Psoas muscle (tissue), 7 donors: ENCODE measurements at regions not wholly inside any gene's neighbourhood (a gene's known extent, or its start where the extent isn't known, plus 50 kb on each side); places are given as distances from the start of the nearest gene placed in this dataset.

Source experiments
- ATAC-seq, 4 donors: fragments of 200-7000 bp; cut with Tn5 transposase; one replicate each; pipeline ENCODE4 v1.9.1; 2020; ENCODE audit warnings: moderate library complexity in 3 of 4, mild to moderate bottlenecking in 2 of 4
- DNase-seq, 2 donors: peaks; one replicate each; pipeline ENCODE4 v3.0.0-alpha.2; 2020
- H3K27ac ChIP-seq: fragments of 200-600 bp; one replicate; pipeline ENCODE4 v1.8.0; 2022
- H3K27me3 ChIP-seq, 3 donors: fragments of 200-600 bp in 1 of 3; one replicate each; pipeline versions ENCODE4 v1.6.1 to v1.8.0; 2013 to 2022; ENCODE audit warnings: low read length in 2 of 3, mild to moderate bottlenecking in 2 of 3, moderate library complexity in 1 of 3; ENCODE audit not compliant: insufficient read depth in 3 of 3
- H3K36me3 ChIP-seq, 2 donors: fragments of 200-600 bp in 1 of 2; one replicate each; pipeline versions ENCODE4 v1.6.1 to v1.8.0; 2013 to 2022; ENCODE audit warnings: low read depth in 1 of 2, mild to moderate bottlenecking in 1 of 2, moderate library complexity in 1 of 2; ENCODE audit not compliant: insufficient read depth in 1 of 2
- H3K4me1 ChIP-seq: fragments of 200-600 bp; one replicate; pipeline ENCODE4 v1.8.0; 2022
- H3K4me3 ChIP-seq: fragments of 200-600 bp; one replicate; pipeline ENCODE4 v1.8.0; 2022; ENCODE audit warnings: mild to moderate bottlenecking
- H3K9me3 ChIP-seq: fragments of 200-600 bp; one replicate; pipeline ENCODE4 v1.8.0; 2022
- CTCF ChIP-seq: fragments of 200-600 bp; IDR thresholded peaks from one replicate; pipeline ENCODE4 v1.8.0; 2022; ENCODE audit warnings: antibody characterized with exemption
- WGBS, 3 donors: extraction: QIAGEN DNeasy Blood & Tissue Kit; methylation state at CpG; one replicate each; pipeline versions ENCODE4 v1.1.6 to v1.1.7; 2013; 5-methylcytosine and 5-hydroxymethylcytosine counted together
- intact Hi-C, 2 donors: fragments of 100-400 bp; cut with DNase I; formaldehyde crosslinking; loops; one replicate each; pipeline versions ENCODE4 v1.11.0 to v1.14.2; 2022
- donor health status: healthy with polysubstance abuse.
- donor health status: DM: no; HTN: no; CAD: no; lungs with moderate emphysema.
- donor health status: Bipolar disorder and iron deficiency.
- donor health status: healthy.
- donor health status: DM: yes; HTN: yes; CAD: no.
- donor health status: DM: no; HTN: no; CAD: no.
- donor health status: DM: yes; HTN: yes; CAD: no.

DNA sequence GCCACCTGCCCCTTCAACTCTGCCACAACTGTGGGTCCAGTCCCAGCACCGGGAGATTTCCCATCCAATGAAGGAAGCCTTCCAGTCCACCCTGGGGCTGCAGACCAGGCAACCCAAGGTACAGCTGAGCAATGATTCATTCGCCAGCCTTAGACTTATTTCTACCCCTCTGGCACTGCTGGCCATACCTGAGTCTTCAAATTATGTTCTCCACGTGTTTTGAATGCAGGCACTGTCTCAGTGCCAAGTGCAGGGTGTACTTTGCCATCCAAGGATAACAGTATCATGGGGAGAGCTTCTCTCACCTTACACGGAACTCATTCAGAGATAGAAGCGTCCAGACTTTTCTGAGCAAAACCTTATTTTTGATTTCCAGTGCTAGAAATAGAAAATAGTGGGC lies 175.6 kb downstream of the ZFP64 start:
- Histone ChIP-seq H3K9me3 (peaks cover 10% of the 10 kb centered on the region), H3K4me1 (no peaks in the 10 kb centered on the region), H3K27me3 (no peaks in the 10 kb centered on the region), H3K36me3 (no peaks in the 10 kb centered on the region), H3K27ac (no peak overlapping the region), H3K4me3 (no peak overlapping the region)
- ATAC-seq (no peak), DNase-seq (no peak)
- 72 to 82% (median 78%) methylated on average over 5 of the region's 5 CpGs for WGBS, 3 donors
- TF ChIP-seq CTCF: no peak
- intact Hi-C loops: no loop called here

- Histone ChIP-seq H3K27ac (no peak overlapping the region), H3K36me3 (no peaks in the 10 kb centered on the region), H3K4me1 (no peaks in the 10 kb centered on the region), H3K4me3 (no peak overlapping the region), H3K9me3 (peaks cover 18% of the 10 kb centered on the region), H3K27me3 (no peaks in the 10 kb centered on the region)
- no peak for TF ChIP-seq CTCF
- ATAC-seq: no peak
- intact Hi-C loops: no loop called here
- no peak for DNase-seq
- whole genome bisulfite sequencing, 3 donors: 61 to 67% (median 66%) methylated on average over 5 of the region's 5 CpGs
Measured at GRCh38 chr20:52015155-52015554, 176.4 kb downstream of the ZFP64 start.

DNA sequence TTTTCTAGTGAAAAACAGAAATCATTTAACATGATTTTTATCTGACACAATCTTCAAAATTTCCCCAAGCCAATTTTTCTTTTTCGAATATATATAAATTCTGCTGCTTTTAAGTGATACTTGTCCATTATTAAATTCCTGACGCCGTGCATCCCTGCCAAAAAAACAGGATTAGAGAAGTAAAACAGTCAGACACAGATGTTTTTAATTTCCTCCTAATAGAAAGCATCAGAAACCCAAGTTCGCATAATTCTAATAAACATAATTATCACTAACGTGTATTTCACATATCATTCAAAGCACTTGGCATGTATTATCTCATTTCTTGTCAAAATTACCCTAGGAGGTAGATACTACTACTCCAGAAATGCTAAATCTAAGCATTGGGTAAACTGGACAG lies 179.5 kb downstream of the ZFP64 start:
- intact Hi-C loops: no loop called here
- H3K27me3 ChIP-seq: no peaks in the 10 kb centered on the region
- no peak for TF ChIP-seq CTCF
- H3K9me3 ChIP-seq: peaks cover 18% of the 10 kb centered on the region
- 67 to 74% (median 69%) methylated on average over 5 of the region's 5 CpGs for WGBS, 3 donors
- no peak for DNase-seq
- H3K27ac ChIP-seq: no peak overlapping the region
- ATAC-seq: no peak
- no peaks in the 10 kb centered on the region for H3K4me1 ChIP-seq
- H3K36me3 ChIP-seq: no peaks in the 10 kb centered on the region
- H3K4me3 ChIP-seq: no peak overlapping the region

GRCh38 chr20:52011093-52011492 lies 180.5 kb downstream of the ZFP64 start:
- H3K27me3 ChIP-seq: no peaks in the 10 kb centered on the region

More at GRCh38 chr20:52011093-52011492, 180.5 kb downstream of the ZFP64 start:
- Histone ChIP-seq H3K4me3 (no peak overlapping the region), H3K27ac (no peak overlapping the region), H3K36me3 (no peaks in the 10 kb centered on the region), H3K4me1 (no peaks in the 10 kb centered on the region), H3K9me3 (peaks cover 18% of the 10 kb centered on the region)
- intact Hi-C loops: no loop called here
- 82 to 87% (median 87%) methylated on average over 3 of the region's 3 CpGs for WGBS, 3 donors
- no peak for TF ChIP-seq CTCF
- no peak for DNase-seq
- ATAC-seq: no peak
